Peyer's patch (tissue), 4 donors: ENCODE measurements at regions not wholly inside any gene's neighbourhood (a gene's known extent, or its start where the extent isn't known, plus 50 kb on each side); places are given as distances from the start of the nearest gene placed in this dataset.
"Not testable (repeated sequence)": the region's sequence is repeated elsewhere in the genome, so short reads cannot be mapped to it uniquely, and the experiment has no call there.

Experiments used
- DNase-seq, 3 donors: peaks; one replicate each; pipeline ENCODE4 v3.0.0-alpha.2; 2017 to 2019
- H3K27ac ChIP-seq, 4 donors: fragments of 200-600 bp; sonication (generic); one replicate each; pipeline ENCODE4 v1.5.1; 2016 to 2019
- H3K27me3 ChIP-seq, 2 donors: fragments of 200-600 bp; sonication (generic); one replicate each; pipeline ENCODE4 v1.5.1; 2019
- H3K36me3 ChIP-seq, 3 donors: fragments of 200-600 bp; sonication (generic); one replicate each; pipeline ENCODE4 v1.5.1; 2016 to 2019
- H3K4me1 ChIP-seq, 4 donors: fragments of 200-600 bp; sonication (generic); one replicate each; pipeline ENCODE4 v1.5.1; 2016 to 2019
- H3K4me3 ChIP-seq, 4 donors: fragments of 200-600 bp; sonication (generic); 1 replicate in 3 of 4; 2 replicates in 1 of 4; pipeline ENCODE4 v1.5.1; 2016 to 2019; ENCODE audit warnings: mild to moderate bottlenecking in 1 of 4
- H3K9me3 ChIP-seq, 4 donors: fragments of 200-600 bp; sonication (generic); one replicate each; pipeline ENCODE4 v1.5.1; 2016 to 2019; ENCODE audit warnings: mild to moderate bottlenecking in 1 of 4
- POLR2A ChIP-seq, 2 donors: fragments of 450-650 bp; IDR thresholded peaks; one replicate each; pipeline ENCODE4 v1.5.1; 2017; ENCODE audit warnings: antibody characterized with exemption in 2 of 2, mild to moderate bottlenecking in 2 of 2, moderate library complexity in 2 of 2
- TF ChIP-seq, protein P1 (sequence below), 6 experiments: fragments of 450-650 bp in 4 of 6; fragments of 200-600 bp in 2 of 6; sonication (generic) in 1 of 6; IDR thresholded peaks; one replicate each; pipeline ENCODE4 v1.5.1; 2017 to 2019; ENCODE audit warnings: antibody characterized with exemption in 6 of 6, mild to moderate bottlenecking in 3 of 6, moderate library complexity in 1 of 6

DNA sequence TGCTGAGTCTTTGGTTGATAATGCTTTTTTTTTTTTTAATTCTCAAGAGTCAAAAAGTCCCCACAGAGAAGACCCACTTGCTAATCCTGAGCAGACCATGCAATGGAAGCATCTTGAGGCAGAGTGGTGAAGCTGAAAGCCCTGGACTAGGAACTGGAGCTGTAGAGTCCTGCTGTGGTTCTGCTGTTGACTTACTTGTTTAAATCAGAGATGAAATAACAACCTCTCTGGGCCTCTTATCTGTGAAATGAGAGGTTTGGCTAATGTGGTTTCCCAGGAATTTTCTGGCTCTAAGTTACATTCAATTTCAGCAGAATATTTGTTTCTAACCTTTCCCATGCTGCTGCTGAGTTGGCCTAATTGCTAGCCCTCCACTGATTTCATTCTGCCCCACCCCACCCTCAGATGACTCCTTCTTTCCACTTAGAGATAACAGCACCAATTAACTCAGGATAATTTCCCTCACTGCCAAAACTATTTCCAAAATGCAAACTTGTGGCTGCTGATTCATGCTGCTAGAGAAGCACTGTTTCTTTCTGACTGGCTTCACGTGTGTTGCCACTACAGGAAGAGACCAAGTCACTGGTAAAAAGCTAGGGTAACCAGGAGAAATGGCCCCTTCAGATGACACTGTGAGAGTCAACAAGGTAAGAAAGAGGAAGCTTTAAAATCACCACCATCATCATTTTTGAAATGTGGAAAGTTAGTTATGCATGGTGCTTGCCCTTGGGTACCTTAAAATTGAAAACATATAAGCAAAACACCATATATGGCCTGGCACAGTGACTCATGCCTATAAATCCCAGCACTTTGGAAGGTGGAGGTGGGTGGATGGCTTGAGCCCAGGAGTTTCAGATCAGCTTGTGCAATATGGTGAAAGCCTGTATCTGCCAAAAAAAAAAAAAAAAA lies 326.4 kb downstream of the DCHS2 start:
- Histone ChIP-seq H3K4me1 (no peaks in the 10 kb centered on the region), H3K9me3 (no peaks in the 10 kb centered on the region), H3K27ac (no peak overlapping the region), H3K4me3 (no peak overlapping the region), H3K36me3 (no peaks in the 10 kb centered on the region), H3K27me3 (no peaks in the 10 kb centered on the region)
- DNase-seq, result no peak
- TF ChIP-seq, protein P1, sequence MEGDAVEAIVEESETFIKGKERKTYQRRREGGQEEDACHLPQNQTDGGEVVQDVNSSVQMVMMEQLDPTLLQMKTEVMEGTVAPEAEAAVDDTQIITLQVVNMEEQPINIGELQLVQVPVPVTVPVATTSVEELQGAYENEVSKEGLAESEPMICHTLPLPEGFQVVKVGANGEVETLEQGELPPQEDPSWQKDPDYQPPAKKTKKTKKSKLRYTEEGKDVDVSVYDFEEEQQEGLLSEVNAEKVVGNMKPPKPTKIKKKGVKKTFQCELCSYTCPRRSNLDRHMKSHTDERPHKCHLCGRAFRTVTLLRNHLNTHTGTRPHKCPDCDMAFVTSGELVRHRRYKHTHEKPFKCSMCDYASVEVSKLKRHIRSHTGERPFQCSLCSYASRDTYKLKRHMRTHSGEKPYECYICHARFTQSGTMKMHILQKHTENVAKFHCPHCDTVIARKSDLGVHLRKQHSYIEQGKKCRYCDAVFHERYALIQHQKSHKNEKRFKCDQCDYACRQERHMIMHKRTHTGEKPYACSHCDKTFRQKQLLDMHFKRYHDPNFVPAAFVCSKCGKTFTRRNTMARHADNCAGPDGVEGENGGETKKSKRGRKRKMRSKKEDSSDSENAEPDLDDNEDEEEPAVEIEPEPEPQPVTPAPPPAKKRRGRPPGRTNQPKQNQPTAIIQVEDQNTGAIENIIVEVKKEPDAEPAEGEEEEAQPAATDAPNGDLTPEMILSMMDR (IDR thresholded peaks at IDR 0.05), result no peak
- TF ChIP-seq POLR2A (IDR thresholded peaks at IDR 0.05), result no peak

GRCh38 chr4:154160519-154161301 lies 330.9 kb downstream of the DCHS2 start:
- no peak for DNase-seq
- no peaks in the 10 kb centered on the region for H3K4me1 ChIP-seq
- no peak overlapping the region for H3K4me3 ChIP-seq
- H3K27ac ChIP-seq, result no peak overlapping the region
- no peaks in the 10 kb centered on the region for H3K9me3 ChIP-seq
- no peaks in the 10 kb centered on the region for H3K27me3 ChIP-seq
- no peak for TF ChIP-seq POLR2A (IDR thresholded peaks at IDR 0.05)
- TF ChIP-seq, protein P1 (IDR thresholded peaks at IDR 0.05), result no peak
- H3K36me3 ChIP-seq, result no peaks in the 10 kb centered on the region

- Histone ChIP-seq H3K4me3 (no peak overlapping the region), H3K9me3 (no peaks in the 10 kb centered on the region), H3K4me1 (no peaks in the 10 kb centered on the region), H3K27me3 (no peaks in the 10 kb centered on the region), H3K36me3 (no peaks in the 10 kb centered on the region), H3K27ac (no peak overlapping the region)
- no peak for DNase-seq
- TF ChIP-seq POLR2A (IDR thresholded peaks at IDR 0.05), result no peak
These were observed 333.0 kb downstream of the DCHS2 start for GRCh38 chr4:154158361-154159155.

GRCh38 chr4:154152546-154152945 lies 339.1 kb downstream of the DCHS2 start:
- Histone ChIP-seq H3K36me3 (no peaks in the 10 kb centered on the region), H3K27ac (no peak overlapping the region), H3K27me3 (no peaks in the 10 kb centered on the region), H3K4me3 (no peak overlapping the region), H3K4me1 (no peaks in the 10 kb centered on the region), H3K9me3 (no peaks in the 10 kb centered on the region)
- DNase-seq, result no peak
- TF ChIP-seq, protein P1 (IDR thresholded peaks at IDR 0.05), result no peak
- no peak for TF ChIP-seq POLR2A (IDR thresholded peaks at IDR 0.05)

- H3K4me1 ChIP-seq, H3K9me3 ChIP-seq, H3K27ac ChIP-seq, H3K36me3 ChIP-seq, H3K4me3 ChIP-seq, H3K27me3 ChIP-seq, DNase-seq: not testable (repeated sequence)
These were observed 342.4 kb downstream of the DCHS2 start for GRCh38 chr4:154149236-154149635.

DNA sequence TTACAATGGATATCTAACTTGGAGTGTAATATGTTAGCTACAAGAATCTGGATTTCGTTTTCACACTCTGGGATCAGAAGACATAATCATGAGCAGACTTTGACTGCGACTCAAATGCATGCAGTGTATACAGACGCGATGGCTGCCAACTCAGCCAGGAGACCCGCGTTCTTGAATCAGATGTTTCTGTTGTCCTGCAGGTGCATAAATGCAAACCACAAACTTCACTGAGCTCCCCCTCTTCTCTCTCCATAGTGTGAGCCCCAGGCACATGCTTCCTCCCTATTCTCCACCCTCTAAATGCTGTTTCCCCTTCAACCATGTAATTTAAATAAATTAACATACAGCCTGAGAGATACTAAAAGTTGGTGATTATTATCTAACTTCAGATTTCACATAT lies 347.9 kb downstream of the DCHS2 start:
- H3K4me3 ChIP-seq, result no peak overlapping the region
- no peak for DNase-seq
- TF ChIP-seq POLR2A (IDR thresholded peaks at IDR 0.05), result no peak
- TF ChIP-seq, protein P1 (IDR thresholded peaks at IDR 0.05), result no peak
- no peaks in the 10 kb centered on the region for H3K4me1 ChIP-seq
- no peaks in the 10 kb centered on the region for H3K36me3 ChIP-seq
- H3K27me3 ChIP-seq, result no peaks in the 10 kb centered on the region
- no peak overlapping the region for H3K27ac ChIP-seq
- no peaks in the 10 kb centered on the region for H3K9me3 ChIP-seq
